ENCODE measurements at regions not wholly inside any gene's neighbourhood (a gene's known extent, or its start where the extent isn't known, plus 50 kb on each side); places are given as distances from the start of the nearest gene placed in this dataset.

- H3K4me1 ChIP-seq (ENCODE audit: control insufficient read depth in 2 of 2, insufficient read depth in 2 of 2, low read length in 2 of 2) = no peaks in the 10 kb centered on the region
- H3K27ac Mint-ChIP-seq = no peak overlapping the region
- no peaks in the 10 kb centered on the region for H4K20me1 ChIP-seq (ENCODE audit: control insufficient read depth, insufficient read depth, low read length, poor library complexity, severe bottlenecking)
- DNase-seq (no peak), ATAC-seq (ENCODE audit: low read depth) (no peak)
- H3K4me1 Mint-ChIP-seq = no peaks in the 10 kb centered on the region
- ChIA-PET POLR2A (no interaction called here), CTCF (no interaction called here)
- H3K9me3 ChIP-seq (ENCODE audit: control extremely low read depth in 1 of 3, control insufficient read depth in 2 of 3, insufficient read depth in 1 of 3, low read length in 2 of 3) = peaks cover 0 to 8% (median 0%) of the 10 kb centered on the region in 3 donors
- no peak overlapping the region for H3K4me2 ChIP-seq (replicated peaks; ENCODE audit: low read depth, low read length, poor library complexity, severe bottlenecking)
- no peaks in the 10 kb centered on the region for H3K9me3 Mint-ChIP-seq (ENCODE audit: insufficient read depth)
- H3K27me3 ChIP-seq (replicated peaks in 1 of 4; ENCODE audit: control extremely low read depth in 1 of 4, control insufficient read depth in 3 of 4, insufficient read depth in 4 of 4, low read length in 3 of 4) = no peaks in the 10 kb centered on the region
- WGBS (ENCODE audit: insufficient coverage) = 80% methylated on average over 1 of the region's 2 CpGs
- no peaks in the 10 kb centered on the region for H3K27me3 Mint-ChIP-seq
- H3K4me3 ChIP-seq (ENCODE audit: control extremely low read depth in 1 of 5, extremely low read depth in 1 of 5, insufficient read depth in 1 of 5, low read depth in 2 of 5, low read length in 4 of 5) = no peak overlapping the region
- H3K36me3 ChIP-seq (replicated peaks in 1 of 2; ENCODE audit: control extremely low read depth in 1 of 2, control insufficient read depth in 1 of 2, extremely low read depth in 1 of 2, insufficient read depth in 2 of 2, low read length in 1 of 2) = no peaks in the 10 kb centered on the region
- no peaks in the 10 kb centered on the region for H3K79me2 ChIP-seq (ENCODE audit: control insufficient read depth, insufficient read depth, low read length)
- no peak overlapping the region for H3K9ac ChIP-seq (ENCODE audit: low read length)
- H2AFZ ChIP-seq (ENCODE audit: insufficient read depth, low read depth, low read length, poor library complexity, severe bottlenecking) = no peak overlapping the region
- H3K4me3 Mint-ChIP-seq = no peak overlapping the region
- H3K27ac ChIP-seq (ENCODE audit: low read length in 2 of 2) = no peak overlapping the region
- TF ChIP-seq CTCF (IDR thresholded peaks at IDR 0.05) (no peak), EZH2 (IDR thresholded peaks at IDR 0.05; ENCODE audit: borderline replicate concordance, insufficient read depth, low read depth, low read length, poor library complexity, severe bottlenecking) (no peak)
- intact Hi-C loops (cut with micrococcal nuclease) = no loop called here
Measured at GRCh38 chr4:41437111-41437536, 100.8 kb upstream of the LIMCH1 start.

DNA sequence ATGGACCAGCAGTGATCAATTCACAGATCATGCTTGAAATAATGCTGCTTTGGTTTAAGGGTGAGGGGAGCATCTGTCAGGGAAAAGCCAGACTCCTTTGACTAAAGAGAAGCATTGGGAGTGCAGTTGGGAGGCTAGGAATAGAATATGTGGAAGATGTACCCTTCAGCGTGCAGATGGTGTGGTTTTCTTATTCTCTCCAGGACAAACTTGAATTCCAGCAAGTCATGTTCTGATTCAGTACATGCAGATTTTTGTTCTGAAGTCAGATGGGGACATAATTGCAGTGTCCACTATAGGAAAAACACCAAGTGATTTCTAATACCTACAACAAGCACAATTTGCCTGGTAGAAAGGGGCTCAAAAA lies 99.0 kb upstream of the LIMCH1 start:
- Histone ChIP-seq H4K20me1 (ENCODE audit: control insufficient read depth, insufficient read depth, low read length, poor library complexity, severe bottlenecking) (no peaks in the 10 kb centered on the region), H3K9ac (ENCODE audit: low read length) (no peak overlapping the region), H3K4me1 (ENCODE audit: control insufficient read depth in 2 of 2, insufficient read depth in 2 of 2, low read length in 2 of 2) (no peaks in the 10 kb centered on the region), H3K9me3 (ENCODE audit: control extremely low read depth in 1 of 3, control insufficient read depth in 2 of 3, insufficient read depth in 1 of 3, low read length in 2 of 3) (peaks cover 0 to 7% (median 0%) of the 10 kb centered on the region in 3 donors), H2AFZ (ENCODE audit: insufficient read depth, low read depth, low read length, poor library complexity, severe bottlenecking) (no peak overlapping the region), H3K27ac (ENCODE audit: low read length in 2 of 2) (no peak overlapping the region), H3K4me2 (replicated peaks; ENCODE audit: low read depth, low read length, poor library complexity, severe bottlenecking) (no peak overlapping the region), H3K4me3 (ENCODE audit: control extremely low read depth in 1 of 5, extremely low read depth in 1 of 5, insufficient read depth in 1 of 5, low read depth in 2 of 5, low read length in 4 of 5) (no peak overlapping the region), H3K79me2 (ENCODE audit: control insufficient read depth, insufficient read depth, low read length) (no peaks in the 10 kb centered on the region), H3K27me3 (replicated peaks in 1 of 4; ENCODE audit: control extremely low read depth in 1 of 4, control insufficient read depth in 3 of 4, insufficient read depth in 4 of 4, low read length in 3 of 4) (no peaks in the 10 kb centered on the region), H3K36me3 (replicated peaks in 1 of 2; ENCODE audit: control extremely low read depth in 1 of 2, control insufficient read depth in 1 of 2, extremely low read depth in 1 of 2, insufficient read depth in 2 of 2, low read length in 1 of 2) (no peaks in the 10 kb centered on the region)
- Mint-ChIP-seq H3K27ac (no peak overlapping the region), H3K9me3 (ENCODE audit: insufficient read depth) (no peaks in the 10 kb centered on the region), H3K27me3 (no peaks in the 10 kb centered on the region), H3K4me1 (no peaks in the 10 kb centered on the region), H3K4me3 (no peak overlapping the region)
- intact Hi-C loops (cut with micrococcal nuclease) = no loop called here
- POLR2A ChIA-PET = no interaction called here
- no peak for TF ChIP-seq EZH2 (IDR thresholded peaks at IDR 0.05; ENCODE audit: borderline replicate concordance, insufficient read depth, low read depth, low read length, poor library complexity, severe bottlenecking)
- TF ChIP-seq CTCF (IDR thresholded peaks at IDR 0.05) = no peak
- no CpG with 5 or more reads among the region's 1 CpG for WGBS (ENCODE audit: insufficient coverage)
- DNase-seq (no peak), ATAC-seq (ENCODE audit: low read depth) (no peak)
- CTCF ChIA-PET = no interaction called here

Measured in B cell (primary cell).